GM23338 (cell line): ENCODE measurements at regions not wholly inside any gene's neighbourhood (a gene's known extent, or its start where the extent isn't known, plus 50 kb on each side); places are given as distances from the start of the nearest gene placed in this dataset.

ENCODE experiments used
- ATAC-seq: fragments of 200-7000 bp; cut with Tn5 transposase; 3 replicates; pipeline ENCODE4 v1.9.1; 2020
- DNase-seq: peaks from one replicate; pipeline ENCODE4 v3.0.0-alpha.2; 2015; ENCODE audit warnings: low spot score
- H2AFZ ChIP-seq: fragments of 200-600 bp; sonication (generic); 2 replicates; pipeline ENCODE4 v1.8.0; 2016; ENCODE audit warnings: antibody characterized with exemption, mild to moderate bottlenecking, moderate library complexity
- H3F3A ChIP-seq: fragments of 200-600 bp; sonication (generic); replicated peaks from 2 replicates; pipeline ENCODE4 v1.8.0; 2017; ENCODE audit warnings: antibody characterized with exemption, mixed run types, low read depth
- H3K27ac ChIP-seq: fragments of 200-600 bp; sonication (generic); 2 replicates; pipeline ENCODE4 v1.6.1; 2016; ENCODE audit warnings: low read depth
- H3K27me3 ChIP-seq: fragments of 200-600 bp; sonication (generic); 2 replicates; pipeline ENCODE4 v1.8.0; 2016; ENCODE audit warnings: mild to moderate bottlenecking, mixed run types, moderate library complexity; ENCODE audit not compliant: insufficient read depth
- H3K36me3 ChIP-seq: fragments of 200-600 bp; sonication (generic); 2 replicates; pipeline ENCODE4 v1.8.0; 2016; ENCODE audit warnings: mild to moderate bottlenecking; ENCODE audit not compliant: insufficient read depth
- H3K4me1 ChIP-seq: fragments of 200-600 bp; sonication (generic); 2 replicates; pipeline ENCODE4 v1.8.0; 2016; ENCODE audit warnings: mild to moderate bottlenecking, moderate library complexity; ENCODE audit not compliant: insufficient read depth
- H3K4me2 ChIP-seq: fragments of 200-600 bp; sonication (generic); 2 replicates; pipeline ENCODE4 v1.7.1; 2017; ENCODE audit warnings: mixed run types
- H3K4me3 ChIP-seq: fragments of 200-600 bp; sonication (generic); 2 replicates; pipeline ENCODE4 v1.6.1; 2016; ENCODE audit warnings: mixed run types
- H3K79me2 ChIP-seq: fragments of 200-600 bp; sonication (generic); replicated peaks from 2 replicates; pipeline ENCODE4 v1.8.0; 2017; ENCODE audit warnings: mild to moderate bottlenecking; ENCODE audit not compliant: insufficient read depth
- H3K9me2 ChIP-seq: fragments of 200-600 bp; sonication (generic); 2 replicates; pipeline ENCODE4 v1.8.0; 2017; ENCODE audit not compliant: insufficient read depth
- H4K20me1 ChIP-seq: fragments of 200-600 bp; sonication (generic); replicated peaks from 2 replicates; pipeline ENCODE4 v1.8.0; 2017; ENCODE audit warnings: mild to moderate bottlenecking; ENCODE audit not compliant: insufficient read depth
- H3K27ac Mint-ChIP-seq: 2 replicates; pipeline ENCODE4 v1.8.0; 2020; ENCODE audit warnings: inconsistent platforms, mild to moderate bottlenecking, moderate library complexity, mixed read lengths
- H3K27me3 Mint-ChIP-seq: 3 replicates; pipeline ENCODE4 v1.8.0; 2022; ENCODE audit warnings: low read depth, mild to moderate bottlenecking, moderate library complexity, mixed read lengths, inconsistent platforms; ENCODE audit not compliant: insufficient read depth, poor library complexity
- H3K36me3 Mint-ChIP-seq: 3 replicates; pipeline ENCODE4 v1.8.0; 2021; ENCODE audit warnings: low read depth, mild to moderate bottlenecking, inconsistent platforms, moderate library complexity, mixed read lengths
- H3K4me1 Mint-ChIP-seq: 3 replicates; pipeline ENCODE4 v1.8.0; 2020; ENCODE audit warnings: mild to moderate bottlenecking, inconsistent platforms, mixed read lengths
- H3K4me3 Mint-ChIP-seq: 3 replicates; pipeline ENCODE4 v1.8.0; 2021; ENCODE audit warnings: moderate library complexity, mild to moderate bottlenecking, inconsistent platforms, mixed read lengths
- H3K9me3 Mint-ChIP-seq: 3 replicates; pipeline ENCODE4 v1.8.0; 2020; ENCODE audit warnings: moderate library complexity, mild to moderate bottlenecking, inconsistent platforms, mixed read lengths
- CREB1 ChIP-seq: fragments of 250-450 bp; sonication (Bioruptor Pico); IDR thresholded peaks from 2 replicates; pipeline ENCODE4 v1.5.0; 2020; ENCODE audit warnings: low read depth, mild to moderate bottlenecking, moderate library complexity
- ETS1 ChIP-seq: IDR thresholded peaks from 2 replicates; pipeline ENCODE4 v1.6.1; 2016; ENCODE audit warnings: antibody characterized with exemption
- EZH2phosphoT487 ChIP-seq: fragments of 200-600 bp; sonication (generic); IDR thresholded peaks from one replicate; pipeline ENCODE4 v1.8.1; 2018; ENCODE audit warnings: antibody characterized with exemption; ENCODE audit not compliant: unreplicated experiment
- NANOG ChIP-seq: IDR thresholded peaks from 2 replicates; pipeline ENCODE4 v1.6.1; 2016; ENCODE audit warnings: antibody characterized with exemption, borderline replicate concordance
- STAT1 ChIP-seq: IDR thresholded peaks from one replicate; pipeline ENCODE4 v1.6.1; 2016; ENCODE audit warnings: antibody characterized with exemption; ENCODE audit not compliant: unreplicated experiment
- ZNF114 ChIP-seq: fragments of 250-450 bp; sonication (Bioruptor Pico); IDR thresholded peaks from 2 replicates; pipeline ENCODE4 v1.5.0; 2020; ENCODE audit warnings: mild to moderate bottlenecking, moderate library complexity
- ZNF331 ChIP-seq: fragments of 250-450 bp; sonication (Bioruptor Pico); IDR thresholded peaks from 2 replicates; pipeline ENCODE4 v1.5.0; 2020; ENCODE audit warnings: low read depth, mild to moderate bottlenecking, moderate library complexity
- TF ChIP-seq, protein P1 (sequence below): IDR thresholded peaks from one replicate; pipeline ENCODE4 v1.6.1; 2018; ENCODE audit warnings: antibody characterized with exemption; ENCODE audit not compliant: unreplicated experiment
- TF ChIP-seq, protein P2 (sequence below): fragments of 250-450 bp; sonication (Bioruptor Pico); IDR thresholded peaks from 2 replicates; pipeline ENCODE4 v1.5.0; 2020; ENCODE audit warnings: mild to moderate bottlenecking, moderate library complexity

DNA sequence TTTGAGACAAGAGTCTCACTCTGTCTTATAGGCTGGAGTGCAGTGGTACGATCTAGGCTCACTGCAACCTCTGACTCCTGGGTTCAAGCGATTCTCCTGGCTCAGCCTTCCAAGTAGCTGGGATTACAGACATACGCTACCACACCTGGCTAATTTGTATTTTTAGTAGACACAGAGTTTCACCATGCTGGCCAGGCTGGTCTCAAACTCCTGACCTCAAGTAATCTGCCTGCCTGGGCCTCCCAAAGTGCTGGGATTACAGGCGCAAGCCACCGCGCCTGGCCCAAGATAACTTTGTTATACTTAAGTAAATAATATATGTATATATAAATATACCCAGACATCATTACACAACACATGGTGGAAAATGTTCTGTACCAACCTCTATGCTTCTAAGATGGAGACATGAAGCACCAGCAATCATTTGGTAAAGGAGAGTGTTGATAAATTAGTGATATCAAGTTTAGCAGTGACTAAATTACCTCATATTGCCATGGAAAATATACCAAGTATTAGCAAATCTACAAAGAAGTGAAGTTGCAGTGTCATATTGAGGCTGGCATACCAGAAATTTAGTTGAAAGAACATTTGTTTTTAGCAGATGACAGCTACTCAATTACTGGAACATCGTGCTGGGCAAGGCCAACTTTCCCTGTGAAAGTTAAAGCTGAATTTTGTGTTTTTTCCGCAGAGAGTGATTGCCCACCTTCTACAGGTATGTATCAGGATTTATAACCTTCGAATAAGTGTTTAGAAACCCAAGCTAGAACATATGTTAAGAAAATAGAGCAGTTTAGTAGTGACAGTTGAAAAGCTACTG is 177.7 kb downstream of the MYCN start:
- Histone ChIP-seq H4K20me1 (no peaks in the 10 kb centered on the region), H3K4me1 (no peaks in the 10 kb centered on the region; the same call in 1 of the 2 replicates), H3K36me3 (no peaks in the 10 kb centered on the region), H2AFZ (no peak overlapping the region), H3K9me2 (peaks cover 3% of the 10 kb centered on the region; the same call in 1 of the 2 replicates), H3K4me3 (no peak overlapping the region), H3K27me3 (no peaks in the 10 kb centered on the region), H3K79me2 (no peaks in the 10 kb centered on the region), H3F3A (no peaks in the 10 kb centered on the region), H3K27ac (no peak overlapping the region), H3K4me2 (no peak overlapping the region)
- no peak for TF ChIP-seq ZNF114 (CRISPR knock-in tag)
- no peak for TF ChIP-seq STAT1
- no peak for TF ChIP-seq CREB1
- TF ChIP-seq, protein P1, sequence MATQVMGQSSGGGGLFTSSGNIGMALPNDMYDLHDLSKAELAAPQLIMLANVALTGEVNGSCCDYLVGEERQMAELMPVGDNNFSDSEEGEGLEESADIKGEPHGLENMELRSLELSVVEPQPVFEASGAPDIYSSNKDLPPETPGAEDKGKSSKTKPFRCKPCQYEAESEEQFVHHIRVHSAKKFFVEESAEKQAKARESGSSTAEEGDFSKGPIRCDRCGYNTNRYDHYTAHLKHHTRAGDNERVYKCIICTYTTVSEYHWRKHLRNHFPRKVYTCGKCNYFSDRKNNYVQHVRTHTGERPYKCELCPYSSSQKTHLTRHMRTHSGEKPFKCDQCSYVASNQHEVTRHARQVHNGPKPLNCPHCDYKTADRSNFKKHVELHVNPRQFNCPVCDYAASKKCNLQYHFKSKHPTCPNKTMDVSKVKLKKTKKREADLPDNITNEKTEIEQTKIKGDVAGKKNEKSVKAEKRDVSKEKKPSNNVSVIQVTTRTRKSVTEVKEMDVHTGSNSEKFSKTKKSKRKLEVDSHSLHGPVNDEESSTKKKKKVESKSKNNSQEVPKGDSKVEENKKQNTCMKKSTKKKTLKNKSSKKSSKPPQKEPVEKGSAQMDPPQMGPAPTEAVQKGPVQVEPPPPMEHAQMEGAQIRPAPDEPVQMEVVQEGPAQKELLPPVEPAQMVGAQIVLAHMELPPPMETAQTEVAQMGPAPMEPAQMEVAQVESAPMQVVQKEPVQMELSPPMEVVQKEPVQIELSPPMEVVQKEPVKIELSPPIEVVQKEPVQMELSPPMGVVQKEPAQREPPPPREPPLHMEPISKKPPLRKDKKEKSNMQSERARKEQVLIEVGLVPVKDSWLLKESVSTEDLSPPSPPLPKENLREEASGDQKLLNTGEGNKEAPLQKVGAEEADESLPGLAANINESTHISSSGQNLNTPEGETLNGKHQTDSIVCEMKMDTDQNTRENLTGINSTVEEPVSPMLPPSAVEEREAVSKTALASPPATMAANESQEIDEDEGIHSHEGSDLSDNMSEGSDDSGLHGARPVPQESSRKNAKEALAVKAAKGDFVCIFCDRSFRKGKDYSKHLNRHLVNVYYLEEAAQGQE, result no peak
- no peak for TF ChIP-seq EZH2phosphoT487
- no peak for TF ChIP-seq NANOG
- TF ChIP-seq ZNF331 (CRISPR knock-in tag), result no peak
- TF ChIP-seq ETS1, result no peak
- TF ChIP-seq, protein P2, sequence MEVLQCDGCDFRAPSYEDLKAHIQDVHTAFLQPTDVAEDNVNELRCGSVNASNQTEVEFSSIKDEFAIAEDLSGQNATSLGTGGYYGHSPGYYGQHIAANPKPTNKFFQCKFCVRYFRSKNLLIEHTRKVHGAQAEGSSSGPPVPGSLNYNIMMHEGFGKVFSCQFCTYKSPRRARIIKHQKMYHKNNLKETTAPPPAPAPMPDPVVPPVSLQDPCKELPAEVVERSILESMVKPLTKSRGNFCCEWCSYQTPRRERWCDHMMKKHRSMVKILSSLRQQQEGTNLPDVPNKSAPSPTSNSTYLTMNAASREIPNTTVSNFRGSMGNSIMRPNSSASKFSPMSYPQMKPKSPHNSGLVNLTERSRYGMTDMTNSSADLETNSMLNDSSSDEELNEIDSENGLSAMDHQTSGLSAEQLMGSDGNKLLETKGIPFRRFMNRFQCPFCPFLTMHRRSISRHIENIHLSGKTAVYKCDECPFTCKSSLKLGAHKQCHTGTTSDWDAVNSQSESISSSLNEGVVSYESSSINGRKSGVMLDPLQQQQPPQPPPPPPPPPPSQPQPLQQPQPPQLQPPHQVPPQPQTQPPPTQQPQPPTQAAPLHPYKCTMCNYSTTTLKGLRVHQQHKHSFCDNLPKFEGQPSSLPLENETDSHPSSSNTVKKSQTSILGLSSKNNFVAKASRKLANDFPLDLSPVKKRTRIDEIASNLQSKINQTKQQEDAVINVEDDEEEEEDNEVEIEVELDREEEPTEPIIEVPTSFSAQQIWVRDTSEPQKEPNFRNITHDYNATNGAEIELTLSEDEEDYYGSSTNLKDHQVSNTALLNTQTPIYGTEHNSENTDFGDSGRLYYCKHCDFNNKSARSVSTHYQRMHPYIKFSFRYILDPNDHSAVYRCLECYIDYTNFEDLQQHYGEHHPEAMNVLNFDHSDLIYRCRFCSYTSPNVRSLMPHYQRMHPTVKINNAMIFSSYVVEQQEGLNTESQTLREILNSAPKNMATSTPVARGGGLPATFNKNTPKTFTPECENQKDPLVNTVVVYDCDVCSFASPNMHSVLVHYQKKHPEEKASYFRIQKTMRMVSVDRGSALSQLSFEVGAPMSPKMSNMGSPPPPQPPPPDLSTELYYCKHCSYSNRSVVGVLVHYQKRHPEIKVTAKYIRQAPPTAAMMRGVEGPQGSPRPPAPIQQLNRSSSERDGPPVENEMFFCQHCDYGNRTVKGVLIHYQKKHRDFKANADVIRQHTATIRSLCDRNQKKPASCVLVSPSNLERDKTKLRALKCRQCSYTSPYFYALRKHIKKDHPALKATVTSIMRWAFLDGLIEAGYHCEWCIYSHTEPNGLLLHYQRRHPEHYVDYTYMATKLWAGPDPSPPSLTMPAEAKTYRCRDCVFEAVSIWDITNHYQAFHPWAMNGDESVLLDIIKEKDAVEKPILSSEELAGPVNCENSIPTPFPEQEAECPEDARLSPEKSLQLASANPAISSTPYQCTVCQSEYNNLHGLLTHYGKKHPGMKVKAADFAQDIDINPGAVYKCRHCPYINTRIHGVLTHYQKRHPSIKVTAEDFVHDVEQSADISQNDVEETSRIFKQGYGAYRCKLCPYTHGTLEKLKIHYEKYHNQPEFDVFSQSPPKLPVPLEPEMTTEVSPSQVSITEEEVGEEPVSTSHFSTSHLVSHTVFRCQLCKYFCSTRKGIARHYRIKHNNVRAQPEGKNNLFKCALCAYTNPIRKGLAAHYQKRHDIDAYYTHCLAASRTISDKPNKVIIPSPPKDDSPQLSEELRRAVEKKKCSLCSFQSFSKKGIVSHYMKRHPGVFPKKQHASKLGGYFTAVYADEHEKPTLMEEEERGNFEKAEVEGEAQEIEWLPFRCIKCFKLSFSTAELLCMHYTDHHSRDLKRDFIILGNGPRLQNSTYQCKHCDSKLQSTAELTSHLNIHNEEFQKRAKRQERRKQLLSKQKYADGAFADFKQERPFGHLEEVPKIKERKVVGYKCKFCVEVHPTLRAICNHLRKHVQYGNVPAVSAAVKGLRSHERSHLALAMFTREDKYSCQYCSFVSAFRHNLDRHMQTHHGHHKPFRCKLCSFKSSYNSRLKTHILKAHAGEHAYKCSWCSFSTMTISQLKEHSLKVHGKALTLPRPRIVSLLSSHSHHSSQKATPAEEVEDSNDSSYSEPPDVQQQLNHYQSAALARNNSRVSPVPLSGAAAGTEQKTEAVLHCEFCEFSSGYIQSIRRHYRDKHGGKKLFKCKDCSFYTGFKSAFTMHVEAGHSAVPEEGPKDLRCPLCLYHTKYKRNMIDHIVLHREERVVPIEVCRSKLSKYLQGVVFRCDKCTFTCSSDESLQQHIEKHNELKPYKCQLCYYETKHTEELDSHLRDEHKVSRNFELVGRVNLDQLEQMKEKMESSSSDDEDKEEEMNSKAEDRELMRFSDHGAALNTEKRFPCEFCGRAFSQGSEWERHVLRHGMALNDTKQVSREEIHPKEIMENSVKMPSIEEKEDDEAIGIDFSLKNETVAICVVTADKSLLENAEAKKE (CRISPR knock-in tag), result no peak
- Mint-ChIP-seq H3K27ac (no peak overlapping the region), H3K4me3 (no peak overlapping the region), H3K4me1 (peaks cover 16% of the 10 kb centered on the region), H3K27me3 (peaks cover 2% of the 10 kb centered on the region), H3K36me3 (peaks cover 7% of the 10 kb centered on the region; the same call in 1 of the 3 replicates), H3K9me3 (peaks cover 3% of the 10 kb centered on the region; the same call in 1 of the 3 replicates)
- DNase-seq (no peak), ATAC-seq (no peak)
